ENCODE measurements at regions not wholly inside any gene's neighbourhood (a gene's known extent, or its start where the extent isn't known, plus 50 kb on each side); places are given as distances from the start of the nearest gene placed in this dataset.
"Not testable (repeated sequence)": the region's sequence is repeated elsewhere in the genome, so short reads cannot be mapped to it uniquely, and the experiment has no call there.

DNA sequence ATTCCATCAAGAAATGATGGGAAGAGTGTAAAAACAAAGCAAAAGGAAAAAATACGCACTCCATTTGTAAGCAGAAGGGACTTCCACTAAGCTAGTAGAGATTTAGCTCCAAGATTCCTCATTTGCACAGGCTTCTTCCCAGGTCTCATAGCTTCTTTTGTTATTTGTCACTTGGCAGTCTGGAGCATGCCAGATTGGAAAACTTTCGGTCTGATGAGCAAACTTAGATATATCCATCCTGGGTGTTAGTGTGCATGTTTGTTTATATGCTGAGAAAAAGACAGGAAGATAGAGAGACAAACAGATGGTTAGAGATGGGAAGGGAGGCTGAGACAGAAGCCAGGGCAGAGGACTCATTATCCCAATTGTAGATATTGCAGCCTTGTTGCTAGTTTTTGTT is 1644.5 kb upstream of the NUDT12 start:
- no peak for DNase-seq

DNA sequence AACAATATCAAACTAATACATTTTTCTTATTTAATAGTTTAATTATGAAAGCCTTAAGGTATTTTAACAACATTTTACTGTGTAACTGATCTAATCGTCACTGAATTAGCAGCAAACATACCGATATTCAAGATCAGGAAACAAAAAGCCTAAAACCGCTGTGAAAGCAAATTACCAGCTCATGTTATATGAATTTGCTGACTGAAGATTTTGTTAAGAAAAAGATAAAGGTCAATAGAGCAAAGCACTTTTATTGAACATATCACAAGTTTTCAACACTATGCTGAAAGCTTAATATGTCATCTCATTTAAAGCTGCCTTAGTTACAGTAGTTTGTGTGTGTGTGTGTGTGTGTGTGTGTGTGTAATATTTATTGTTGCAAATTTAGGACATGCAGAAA is 1634.9 kb upstream of the NUDT12 start:
- DNase-seq, result no peak

DNA sequence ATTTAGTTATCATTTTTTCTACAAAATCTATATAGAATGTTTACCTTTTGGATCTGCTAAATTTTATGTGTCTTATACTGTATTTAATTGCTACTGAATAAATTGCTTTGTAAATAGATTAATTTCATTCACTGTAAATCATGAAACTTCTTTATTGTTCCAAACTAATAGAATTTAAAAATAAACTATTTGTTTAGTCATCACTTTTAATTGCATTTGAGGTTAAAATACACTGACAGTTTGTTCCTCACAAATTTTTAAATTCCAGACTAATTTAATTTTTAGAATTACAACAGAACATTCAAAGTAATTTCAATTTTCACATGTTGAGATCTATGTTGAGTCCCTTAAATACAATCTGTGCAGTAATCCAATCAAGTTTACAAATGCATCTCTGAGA is 1633.2 kb upstream of the NUDT12 start:
- DNase-seq, result no peak

GRCh38 chr5:105172918-105173317 is 1610.3 kb upstream of the NUDT12 start:
- DNase-seq, result no peak

DNA sequence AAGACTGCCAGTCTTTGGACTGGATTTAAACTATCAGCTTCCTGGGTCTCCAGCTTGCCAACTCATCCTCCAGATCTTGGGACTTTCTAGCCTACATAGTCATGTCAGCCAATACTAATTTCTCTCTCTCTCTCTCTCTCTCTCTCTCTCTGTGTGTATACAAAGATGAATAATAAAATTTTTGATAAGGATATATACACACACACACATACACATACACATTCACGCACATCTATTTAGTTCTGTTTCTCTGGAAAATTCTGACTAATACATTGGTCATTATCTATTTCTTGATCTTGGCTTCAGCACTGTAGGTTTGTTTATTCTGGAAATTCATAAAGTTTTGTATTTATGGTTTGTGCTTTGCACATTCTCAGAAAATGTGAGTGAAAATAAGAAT is 1606.2 kb upstream of the NUDT12 start:
- no peak for DNase-seq

GRCh38 chr5:105167092-105167491 is 1604.5 kb upstream of the NUDT12 start:
- no peak for DNase-seq

DNA sequence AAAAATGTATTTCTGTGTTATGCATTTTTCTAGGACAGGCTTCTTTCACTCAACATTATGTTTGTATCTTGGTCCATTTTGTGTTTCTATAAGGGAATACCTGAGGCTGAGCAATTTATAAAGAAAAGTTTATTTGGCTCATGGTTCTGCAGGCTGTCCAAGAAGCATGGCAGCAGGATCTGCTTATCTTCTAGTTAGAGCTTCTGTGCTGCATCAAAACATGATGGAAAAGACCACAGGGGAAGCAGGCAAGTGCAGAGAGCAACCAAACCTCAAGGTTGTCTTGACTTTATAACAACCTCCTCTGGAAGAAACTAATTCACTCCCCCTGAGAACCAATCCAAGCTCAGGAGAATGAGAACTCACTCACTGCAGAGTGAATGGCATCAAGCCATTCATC is 1601.0 kb upstream of the NUDT12 start:
- no peak for DNase-seq

DNA sequence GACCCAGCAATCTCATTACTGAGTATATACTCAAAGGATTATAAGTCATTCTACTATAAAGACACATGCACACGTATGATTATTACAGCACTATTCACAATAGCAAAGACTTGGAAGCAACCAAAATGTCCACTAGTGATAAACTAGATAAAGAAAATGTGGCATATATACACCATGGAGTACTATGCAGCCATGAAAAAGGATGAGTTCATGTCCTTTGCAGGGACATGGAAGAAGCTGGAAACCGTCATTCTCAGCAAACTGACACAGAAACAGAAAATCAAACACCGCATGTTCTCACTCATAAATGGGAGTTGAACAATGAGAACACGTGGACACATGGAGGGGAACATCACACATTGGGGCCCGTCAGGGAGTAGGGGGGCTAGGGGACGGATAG is 1600.0 kb upstream of the NUDT12 start:
- DNase-seq, result not testable (repeated sequence)

DNA sequence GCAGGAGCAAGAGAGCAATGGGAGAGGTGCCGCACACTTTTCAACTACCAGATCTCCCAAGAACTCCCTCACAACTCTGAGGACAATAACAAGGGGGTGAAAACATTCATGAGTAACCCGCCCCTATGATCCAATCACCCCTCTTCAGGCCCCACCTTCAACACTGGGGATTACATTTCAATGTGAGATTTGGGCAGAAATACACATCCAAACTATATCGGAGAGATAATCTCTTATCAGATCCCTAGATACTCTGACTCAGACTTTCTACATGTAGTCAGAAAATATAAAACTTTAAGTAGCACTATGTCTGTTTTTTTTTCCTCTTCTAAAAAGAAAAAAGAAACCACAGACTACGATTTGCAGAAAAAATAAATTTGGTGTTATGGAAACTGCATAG is 1595.9 kb upstream of the NUDT12 start:
- DNase-seq, result no peak

DNA sequence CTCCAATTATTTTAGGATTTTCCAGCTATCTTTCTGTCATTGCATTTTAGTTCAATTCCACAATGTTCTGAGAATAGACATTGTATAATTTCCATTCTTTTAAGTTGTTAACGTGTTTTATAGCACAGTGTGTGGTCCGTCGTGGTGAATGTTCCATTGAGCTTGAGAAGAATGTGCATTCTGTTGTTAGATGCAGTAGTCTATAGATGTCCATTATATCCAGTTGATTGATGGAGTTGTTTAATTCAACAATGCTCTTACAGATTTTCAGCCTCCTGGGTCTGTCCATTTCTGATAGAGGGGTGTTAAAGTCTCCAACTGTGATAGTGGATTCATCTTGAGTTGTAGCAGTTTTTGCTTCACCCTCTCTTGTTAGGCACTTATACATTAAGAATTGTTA is 1587.7 kb upstream of the NUDT12 start:
- no peak for DNase-seq

- no peak for DNase-seq
These were observed 1584.3 kb upstream of the NUDT12 start for GRCh38 chr5:105146867-105147266.

DNA sequence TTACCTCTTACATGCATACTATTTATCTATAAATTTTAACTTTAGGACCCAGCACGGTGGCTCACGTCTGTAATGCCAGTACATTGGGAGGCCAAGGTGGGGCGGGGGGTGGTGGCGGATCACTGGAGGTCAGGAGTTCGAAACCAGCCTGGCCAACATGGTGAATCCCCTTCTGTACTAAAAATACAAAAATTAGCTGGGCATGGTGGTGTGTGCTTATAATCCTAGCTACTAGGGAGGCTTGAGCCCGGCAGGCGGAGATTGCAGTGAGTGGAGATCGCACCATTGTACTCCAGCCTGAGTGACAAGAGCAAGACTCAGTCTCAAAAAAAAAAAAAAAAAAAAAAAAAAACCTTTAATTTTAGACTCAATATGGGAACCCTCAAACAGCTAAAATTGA is 1582.6 kb upstream of the NUDT12 start:
- no peak for DNase-seq

DNA sequence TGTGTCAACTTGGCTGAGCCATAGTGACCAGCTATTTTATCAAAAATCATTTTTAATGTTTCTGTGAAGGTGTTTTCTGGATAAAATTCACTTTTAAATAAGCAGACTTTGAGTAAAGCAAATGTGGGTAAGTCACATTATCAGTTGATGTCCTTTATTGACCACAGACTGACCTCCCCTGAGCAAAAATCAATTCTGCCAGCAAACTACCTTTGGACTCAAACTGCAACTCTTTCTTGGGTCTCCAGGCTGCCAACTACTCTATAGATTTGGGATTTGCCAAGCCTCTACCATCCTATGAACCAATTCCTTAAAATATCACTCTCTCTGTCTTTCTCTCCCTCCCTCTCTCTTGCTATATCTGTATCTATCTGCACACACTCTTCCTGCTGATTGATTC is 1571.7 kb upstream of the NUDT12 start:
- no peak for DNase-seq

GRCh38 chr5:105133087-105133486 is 1570.5 kb upstream of the NUDT12 start:
- DNase-seq, result no peak

- no peak for DNase-seq
These were observed 1570.0 kb upstream of the NUDT12 start for GRCh38 chr5:105132581-105132980.

- DNase-seq, result no peak
These were observed 1568.5 kb upstream of the NUDT12 start for GRCh38 chr5:105131045-105131444.

DNA sequence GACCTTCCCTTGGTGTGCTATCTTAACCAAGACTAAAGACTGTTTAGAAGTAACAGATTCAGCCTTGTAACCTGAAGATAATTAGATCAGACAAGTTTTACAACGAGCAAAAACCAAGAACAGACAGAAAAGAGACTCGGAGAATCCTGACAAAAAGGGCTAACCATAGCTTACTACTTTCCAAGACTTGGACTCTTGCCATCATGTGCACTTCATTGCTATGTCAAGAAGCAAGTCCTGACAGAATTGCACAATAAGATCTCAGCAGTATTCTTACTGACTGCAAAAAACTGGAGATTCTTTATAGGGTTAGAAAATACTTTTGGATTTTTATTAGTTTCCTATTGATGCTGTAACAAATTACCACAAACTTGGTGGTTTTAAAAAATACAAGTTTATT is 1539.0 kb upstream of the NUDT12 start:
- DNase-seq, result no peak

DNA sequence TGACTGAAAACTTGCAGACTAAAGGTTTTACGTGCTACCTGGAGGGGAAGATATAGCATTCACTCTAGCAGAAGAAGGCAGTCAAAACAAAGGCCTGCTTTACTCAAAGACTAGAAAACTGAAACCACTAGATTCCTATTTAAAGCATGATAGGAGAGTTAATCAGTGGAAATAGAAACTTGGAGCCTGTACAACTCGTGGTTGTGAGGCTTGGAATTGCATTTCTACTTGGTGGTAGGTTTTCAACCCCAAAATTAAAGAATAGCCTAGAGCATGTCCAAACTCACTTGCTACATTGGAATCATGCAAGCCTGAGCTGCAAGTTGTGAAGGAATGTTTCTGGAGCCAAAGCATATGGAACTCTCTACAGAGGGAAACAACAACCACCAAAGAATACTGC is 1526.4 kb upstream of the NUDT12 start:
- DNase-seq, result no peak

- no peak for DNase-seq
These were observed 1525.5 kb upstream of the NUDT12 start for GRCh38 chr5:105088102-105088501.

DNA sequence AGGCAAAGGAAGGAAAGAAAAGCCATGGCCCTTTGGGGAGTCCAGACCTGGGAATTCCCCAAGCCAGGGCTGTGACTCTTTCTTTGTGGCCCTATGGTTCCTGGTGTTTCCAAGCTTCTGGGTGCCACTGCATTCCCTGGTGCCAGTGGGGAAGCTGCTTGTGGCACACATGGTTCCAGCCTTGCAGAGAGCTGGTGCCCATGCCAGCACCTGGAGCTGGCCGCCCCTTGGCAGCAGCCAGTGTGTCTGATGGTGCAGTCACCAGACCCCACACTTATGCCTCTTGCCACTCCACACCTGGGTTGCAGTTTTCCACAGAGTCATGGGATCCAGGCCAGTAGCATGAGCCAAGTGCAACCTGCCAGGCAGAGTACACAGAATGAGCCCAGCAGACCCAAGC is 1495.3 kb upstream of the NUDT12 start:
- DNase-seq, result no peak

GRCh38 chr5:105057001-105057436 is 1494.4 kb upstream of the NUDT12 start:
- DNase-seq, result no peak

DNA sequence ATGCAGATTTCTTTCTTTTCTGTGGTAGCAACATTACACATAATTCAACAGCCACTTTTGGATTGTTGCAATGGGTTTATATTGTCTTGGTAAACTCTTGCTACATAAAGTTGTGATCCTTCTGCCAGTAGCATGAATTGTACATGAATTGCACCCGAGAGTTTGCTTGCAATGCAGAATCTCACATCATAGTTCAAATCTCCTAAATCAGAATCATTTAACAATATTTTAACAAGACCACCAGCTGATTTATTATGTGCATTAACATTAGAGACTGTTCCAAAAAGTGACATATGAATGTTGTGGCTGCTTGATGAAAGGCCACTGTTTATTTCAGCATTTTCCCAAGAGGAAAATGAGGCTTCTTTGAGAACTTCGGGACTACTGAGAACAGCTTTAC is 1491.8 kb upstream of the NUDT12 start:
- no peak for DNase-seq

DNA sequence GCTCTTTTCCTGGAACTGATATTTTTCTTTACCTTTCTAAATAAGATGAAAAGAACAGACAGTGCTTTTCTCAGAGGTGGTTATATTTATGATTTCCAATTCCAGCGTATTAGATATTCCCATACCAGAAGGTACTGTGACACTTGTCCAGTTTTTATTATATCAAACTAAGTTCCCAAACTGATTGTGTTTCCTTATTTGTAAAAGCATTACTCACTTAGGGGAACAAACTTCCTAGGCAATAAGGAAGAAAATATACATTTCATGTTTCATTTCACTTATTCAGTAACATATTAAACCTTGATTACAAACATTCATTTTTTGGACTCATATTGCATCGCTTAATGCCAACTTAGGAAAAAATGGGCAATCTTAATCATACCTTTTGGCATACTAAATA is 1480.0 kb upstream of the NUDT12 start:
- DNase-seq, result no peak

DNA sequence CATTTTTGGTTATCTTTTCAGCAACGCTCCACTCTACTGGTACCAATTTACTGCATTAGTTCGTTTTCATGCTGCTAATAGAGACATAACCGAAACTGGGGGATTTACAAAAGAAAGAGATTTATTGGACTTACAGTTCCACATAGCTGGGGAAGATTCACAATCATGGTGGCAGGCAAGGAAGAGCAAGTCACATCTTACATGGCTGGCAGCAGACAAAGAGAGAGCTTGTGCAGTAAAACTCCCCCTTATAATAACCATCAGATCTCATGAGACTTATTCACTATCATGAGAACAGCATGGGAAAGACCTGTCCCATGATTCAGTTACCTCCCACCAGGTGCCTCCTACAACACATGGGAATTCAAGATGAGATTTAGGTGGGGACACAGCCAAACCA is 1474.2 kb upstream of the NUDT12 start:
- DNase-seq, result not testable (repeated sequence)

- DNase-seq, result no peak
These were observed 1471.8 kb upstream of the NUDT12 start for GRCh38 chr5:105034401-105034763.

All from CD4-positive, alpha-beta T cell treated with Interleukin-4 for 4 hours (primary cell).